Tibial nerve (tissue), 4 donors: ENCODE measurements at regions not wholly inside any gene's neighbourhood (a gene's known extent, or its start where the extent isn't known, plus 50 kb on each side); places are given as distances from the start of the nearest gene placed in this dataset.
"Not testable (repeated sequence)": the region's sequence is repeated elsewhere in the genome, so short reads cannot be mapped to it uniquely, and the experiment has no call there.

Experiments
- DNase-seq, 2 donors: peaks; one replicate each; pipeline ENCODE4 v3.0.0-alpha.2; 2019; ENCODE audit warnings: low spot score in 2 of 2
- H3K27ac ChIP-seq, 4 donors: fragments of 200-600 bp; sonication (generic) in 3 of 4; one replicate each; pipeline ENCODE4 v1.5.1; 2017 to 2019; ENCODE audit warnings: mild to moderate bottlenecking in 1 of 4
- H3K27me3 ChIP-seq, 2 donors: fragments of 200-600 bp; sonication (generic) in 1 of 2; one replicate each; pipeline versions ENCODE4 v1.5.1 to v1.6.0; 2017 to 2019
- H3K36me3 ChIP-seq, 3 donors: fragments of 200-600 bp; sonication (generic); one replicate each; pipeline ENCODE4 v1.5.1; 2018 to 2019
- H3K4me1 ChIP-seq, 4 donors: fragments of 200-600 bp; sonication (generic) in 3 of 4; one replicate each; pipeline ENCODE4 v1.5.1; 2017 to 2019
- H3K4me3 ChIP-seq, 4 donors: fragments of 200-600 bp; sonication (generic) in 3 of 4; one replicate each; pipeline ENCODE4 v1.5.1; 2017 to 2019; ENCODE audit warnings: mild to moderate bottlenecking in 1 of 4, moderate library complexity in 1 of 4
- H3K9me3 ChIP-seq, 4 donors: fragments of 200-600 bp; sonication (generic) in 3 of 4; one replicate each; pipeline ENCODE4 v1.5.1; 2017 to 2019
- EP300 ChIP-seq, 2 donors: sonication (generic); formaldehyde crosslinking; IDR thresholded peaks; one replicate each; pipeline ENCODE4 v1.6.1; 2017; ENCODE audit warnings: antibody characterized with exemption in 2 of 2, mild to moderate bottlenecking in 1 of 2
- POLR2A ChIP-seq, 2 donors: fragments of 450-650 bp; IDR thresholded peaks; one replicate each; pipeline ENCODE4 v1.6.1; 2017; ENCODE audit warnings: antibody characterized with exemption in 2 of 2, mild to moderate bottlenecking in 2 of 2, moderate library complexity in 2 of 2
- WGBS, 2 donors: methylation state at CpG; one replicate each; pipeline ENCODE4 v1.1.5; 2018; 5-methylcytosine and 5-hydroxymethylcytosine counted together
- TF ChIP-seq, protein P1 (sequence below), 5 experiments: fragments of 200-600 bp in 3 of 5; fragments of 450-650 bp in 2 of 5; sonication (generic) in 3 of 5; IDR thresholded peaks; one replicate each; pipeline ENCODE4 v1.5.1; 2016 to 2019; ENCODE audit warnings: antibody characterized with exemption in 5 of 5, mild to moderate bottlenecking in 3 of 5, moderate library complexity in 2 of 5

DNA sequence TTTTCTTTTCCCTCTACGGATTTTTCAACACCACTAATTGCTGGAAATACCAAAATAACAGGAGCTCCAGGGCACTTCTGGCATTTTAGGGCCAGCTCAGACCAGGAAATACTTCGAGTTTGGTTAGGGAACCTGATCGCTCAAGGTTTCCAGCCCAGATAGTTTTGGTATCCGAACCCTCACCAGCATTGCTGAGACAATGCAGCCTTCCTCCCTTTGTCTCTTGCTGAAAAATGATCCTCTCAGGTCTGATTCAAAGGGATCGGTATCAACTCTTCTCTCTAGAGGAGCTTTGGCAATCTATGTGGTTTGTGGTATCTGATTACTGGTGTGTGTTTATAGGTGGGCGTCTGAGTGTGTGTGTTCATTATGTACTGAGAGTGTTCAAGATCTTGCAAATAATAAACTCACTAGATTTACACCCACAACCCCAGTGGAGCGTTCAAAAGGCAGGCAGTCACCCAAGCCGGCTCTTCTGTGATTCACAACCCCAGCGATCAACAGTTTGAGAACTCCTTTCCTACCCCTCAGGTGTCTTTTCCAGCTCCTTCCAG, 122.8 kb upstream of the EGFLAM start:
- TF ChIP-seq, protein P1, sequence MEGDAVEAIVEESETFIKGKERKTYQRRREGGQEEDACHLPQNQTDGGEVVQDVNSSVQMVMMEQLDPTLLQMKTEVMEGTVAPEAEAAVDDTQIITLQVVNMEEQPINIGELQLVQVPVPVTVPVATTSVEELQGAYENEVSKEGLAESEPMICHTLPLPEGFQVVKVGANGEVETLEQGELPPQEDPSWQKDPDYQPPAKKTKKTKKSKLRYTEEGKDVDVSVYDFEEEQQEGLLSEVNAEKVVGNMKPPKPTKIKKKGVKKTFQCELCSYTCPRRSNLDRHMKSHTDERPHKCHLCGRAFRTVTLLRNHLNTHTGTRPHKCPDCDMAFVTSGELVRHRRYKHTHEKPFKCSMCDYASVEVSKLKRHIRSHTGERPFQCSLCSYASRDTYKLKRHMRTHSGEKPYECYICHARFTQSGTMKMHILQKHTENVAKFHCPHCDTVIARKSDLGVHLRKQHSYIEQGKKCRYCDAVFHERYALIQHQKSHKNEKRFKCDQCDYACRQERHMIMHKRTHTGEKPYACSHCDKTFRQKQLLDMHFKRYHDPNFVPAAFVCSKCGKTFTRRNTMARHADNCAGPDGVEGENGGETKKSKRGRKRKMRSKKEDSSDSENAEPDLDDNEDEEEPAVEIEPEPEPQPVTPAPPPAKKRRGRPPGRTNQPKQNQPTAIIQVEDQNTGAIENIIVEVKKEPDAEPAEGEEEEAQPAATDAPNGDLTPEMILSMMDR (IDR thresholded peaks at IDR 0.05): no peak
- TF ChIP-seq EP300 (IDR thresholded peaks at IDR 0.05): no peak
- no peak for TF ChIP-seq POLR2A (IDR thresholded peaks at IDR 0.05)
- DNase-seq: no peak
- 73 to 78% methylated on average over 9 of the region's 9 CpGs for WGBS, 2 donors

DNA sequence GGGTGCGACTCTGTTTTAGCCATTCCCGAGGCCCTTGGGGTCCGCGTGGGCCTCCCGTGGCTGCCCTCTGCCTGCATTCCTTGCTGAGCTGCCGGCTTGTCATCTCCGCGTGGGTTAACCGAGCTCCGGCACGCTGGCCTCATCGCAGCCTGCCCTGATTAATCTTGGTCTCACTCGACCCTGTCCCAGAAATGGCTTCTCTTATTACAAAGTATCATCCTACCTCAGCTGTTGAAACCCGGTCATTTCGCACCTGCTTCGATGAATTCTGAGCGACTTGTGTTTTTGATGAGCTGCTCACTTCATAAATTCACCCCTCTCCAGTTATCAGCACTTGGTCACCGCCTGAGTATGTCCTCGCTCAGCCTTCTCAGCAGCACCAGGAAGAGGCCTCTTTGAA, 123.5 kb upstream of the EGFLAM start:
- TF ChIP-seq EP300 (IDR thresholded peaks at IDR 0.05): no peak
- TF ChIP-seq, protein P1 (IDR thresholded peaks at IDR 0.05): no peak
- TF ChIP-seq POLR2A (IDR thresholded peaks at IDR 0.05): no peak
- Histone ChIP-seq H3K9me3 (no peaks in the 10 kb centered on the region), H3K36me3 (no peaks in the 10 kb centered on the region), H3K27me3 (peaks cover 0 to 7% of the 10 kb centered on the region in 2 donors), H3K27ac (no peak overlapping the region), H3K4me3 (no peak overlapping the region), H3K4me1 (no peaks in the 10 kb centered on the region)
- no peak for DNase-seq
- WGBS, 2 donors: 86% methylated on average over 19 of the region's 19 CpGs

More for the DNA sequence above, 122.8 kb upstream of the EGFLAM start:
- Histone ChIP-seq H3K36me3 (no peaks in the 10 kb centered on the region), H3K27ac (no peak overlapping the region), H3K9me3 (no peaks in the 10 kb centered on the region), H3K4me1 (no peaks in the 10 kb centered on the region), H3K4me3 (no peak overlapping the region), H3K27me3 (peaks cover 0 to 7% of the 10 kb centered on the region in 2 donors)

DNA sequence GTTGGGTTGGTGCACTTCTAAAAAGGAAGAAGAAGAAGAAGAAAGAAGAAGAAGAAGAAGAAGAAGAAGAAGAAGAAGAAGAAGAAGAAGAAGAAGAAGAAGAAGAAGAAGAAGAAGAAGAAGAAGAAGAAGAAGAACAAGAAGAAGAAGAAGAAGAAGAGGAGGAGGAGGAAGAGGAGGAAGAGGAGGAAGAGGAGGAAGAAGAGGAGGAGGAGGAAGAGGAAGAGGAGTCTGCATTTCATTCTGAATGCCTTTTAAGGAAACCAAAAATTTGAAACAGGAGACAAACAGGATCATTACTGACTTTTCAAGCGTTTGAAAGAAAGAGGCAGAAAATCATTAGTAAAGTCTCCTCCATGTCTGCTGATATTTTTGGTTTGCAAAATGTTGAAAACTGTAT, 124.1 kb upstream of the EGFLAM start:
- H3K4me3 ChIP-seq, H3K4me1 ChIP-seq, H3K27me3 ChIP-seq, H3K36me3 ChIP-seq, H3K27ac ChIP-seq, DNase-seq, H3K9me3 ChIP-seq: not testable (repeated sequence)
- WGBS, 2 donors: 72 to 86% methylated on average over 1 of the region's 1 CpG

DNA sequence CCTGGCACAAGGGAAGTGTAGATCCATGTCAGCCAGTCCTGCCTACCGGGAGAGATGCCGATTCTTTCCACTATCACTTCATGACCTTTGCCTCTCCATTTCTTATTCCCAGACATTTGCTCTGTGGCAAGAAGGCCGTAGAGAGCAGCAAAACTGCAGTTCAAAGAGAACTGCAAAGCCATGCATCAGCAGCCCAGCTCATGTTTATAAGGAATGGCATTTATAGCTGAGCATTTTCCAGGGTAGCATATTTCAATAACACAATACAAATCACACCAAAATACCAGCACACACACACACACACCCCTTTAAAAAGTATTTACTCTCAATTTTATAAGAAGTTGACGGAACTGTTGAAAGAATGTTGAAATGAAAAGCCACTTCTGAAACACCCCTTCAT, 126.7 kb upstream of the EGFLAM start:
- Histone ChIP-seq H3K4me1 (no peaks in the 10 kb centered on the region), H3K27me3 (peaks cover 0 to 3% of the 10 kb centered on the region in 2 donors), H3K36me3 (no peaks in the 10 kb centered on the region), H3K27ac (no peak overlapping the region), H3K9me3 (no peaks in the 10 kb centered on the region), H3K4me3 (no peak overlapping the region)
- WGBS, 2 donors: 49 to 51% methylated on average over 4 of the region's 4 CpGs
- DNase-seq: no peak
- no peak for TF ChIP-seq POLR2A (IDR thresholded peaks at IDR 0.05)
- TF ChIP-seq, protein P1 (IDR thresholded peaks at IDR 0.05): no peak
- no peak for TF ChIP-seq EP300 (IDR thresholded peaks at IDR 0.05)

DNA sequence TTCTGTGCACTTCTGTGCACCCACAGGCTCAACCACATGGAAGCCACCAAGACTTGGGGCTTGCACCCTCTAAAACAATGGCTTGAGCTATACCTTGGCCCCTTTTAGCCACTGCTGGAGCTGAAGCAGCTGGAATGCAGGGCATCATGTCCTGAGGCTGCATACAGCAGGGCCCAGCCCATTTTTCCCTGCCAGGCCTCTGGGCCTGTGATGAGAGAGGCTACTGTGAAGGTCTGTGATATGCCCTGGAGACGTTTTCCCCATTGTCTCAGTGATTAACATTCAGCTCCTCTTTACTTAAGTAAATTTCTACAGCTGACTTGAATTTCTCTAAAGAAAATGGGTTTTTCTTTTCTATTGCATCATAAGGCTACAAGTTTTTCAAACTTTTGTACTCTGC, 134.0 kb upstream of the EGFLAM start:
- Histone ChIP-seq H3K27me3 (no peaks in the 10 kb centered on the region), H3K4me1 (no peaks in the 10 kb centered on the region), H3K4me3 (no peak overlapping the region), H3K36me3 (no peaks in the 10 kb centered on the region), H3K9me3 (no peaks in the 10 kb centered on the region), H3K27ac (no peak overlapping the region)
- DNase-seq: no peak
- TF ChIP-seq, protein P1 (IDR thresholded peaks at IDR 0.05): no peak
- TF ChIP-seq POLR2A (IDR thresholded peaks at IDR 0.05): no peak
- no peak for TF ChIP-seq EP300 (IDR thresholded peaks at IDR 0.05)
- WGBS, 2 donors: 32 to 53% methylated on average over 1 of the region's 1 CpG

DNA sequence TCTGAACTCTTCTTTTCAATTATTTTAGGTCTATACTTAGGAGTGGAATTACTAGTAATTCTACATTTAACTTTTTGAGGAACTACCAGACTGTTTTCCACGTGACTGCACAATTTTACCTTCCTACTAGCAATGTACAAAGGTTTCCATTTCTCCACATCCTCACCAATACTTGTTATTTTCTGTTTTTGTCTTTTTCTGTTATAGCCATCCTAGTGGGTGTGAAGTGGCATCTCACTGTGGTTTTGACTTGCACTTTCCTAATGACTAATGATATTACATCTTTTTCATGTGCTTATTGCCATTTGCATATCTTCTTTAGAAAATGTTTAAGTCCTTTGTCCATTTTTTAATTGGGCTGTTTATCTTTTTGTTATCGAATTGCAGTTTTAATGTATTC, 136.9 kb upstream of the EGFLAM start:
- no peaks in the 10 kb centered on the region for H3K36me3 ChIP-seq
- no peak overlapping the region for H3K27ac ChIP-seq
- TF ChIP-seq, protein P1 (IDR thresholded peaks at IDR 0.05): no peak
- 85 to 89% methylated on average over 2 of the region's 2 CpGs for WGBS, 2 donors
- H3K4me1 ChIP-seq: no peaks in the 10 kb centered on the region
- no peak overlapping the region for H3K4me3 ChIP-seq
- no peaks in the 10 kb centered on the region for H3K9me3 ChIP-seq
- DNase-seq: no peak
- no peaks in the 10 kb centered on the region for H3K27me3 ChIP-seq
